CD14-positive monocyte (primary cell): ENCODE measurements at regions not wholly inside any gene's neighbourhood (a gene's known extent, or its start where the extent isn't known, plus 50 kb on each side); places are given as distances from the start of the nearest gene placed in this dataset.

Experiments
- DNase-seq, 3 donors: peaks; one replicate each; pipeline ENCODE4 v3.0.0-alpha.2; 2011 to 2022
- H2AFZ ChIP-seq: 2 replicates; pipeline ENCODE4 v1.6.0; 2012; ENCODE audit warnings: mild to moderate bottlenecking, low read depth, low read length, inconsistent platforms; ENCODE audit not compliant: insufficient read depth, poor library complexity, severe bottlenecking
- H3K27ac ChIP-seq, 2 donors: 1 replicate in 1 of 2; 2 replicates in 1 of 2; pipeline ENCODE4 v1.5.1; 2012 to 2013; ENCODE audit warnings: low read length in 2 of 2, control low read depth in 1 of 2, inconsistent platforms in 1 of 2, low read depth in 1 of 2, mild to moderate bottlenecking in 1 of 2
- H3K27me3 ChIP-seq, 2 donors: one replicate each; pipeline versions ENCODE4 v1.6.0 to v1.6.1; 2011 to 2013; ENCODE audit warnings: low read length in 2 of 2; ENCODE audit not compliant: control insufficient read depth in 2 of 2, insufficient read depth in 2 of 2
- H3K36me3 ChIP-seq, 2 donors: replicated peaks in 1 of 2; 1 replicate in 1 of 2; 2 replicates in 1 of 2; pipeline versions ENCODE4 v1.5.1 to v1.6.1; 2012 to 2013; ENCODE audit warnings: low read length in 2 of 2, control low read depth in 1 of 2, inconsistent platforms in 1 of 2, mild to moderate bottlenecking in 1 of 2; ENCODE audit not compliant: insufficient read depth in 2 of 2, control insufficient read depth in 1 of 2
- H3K4me1 ChIP-seq, 2 donors: 1 replicate in 1 of 2; 2 replicates in 1 of 2; pipeline versions ENCODE4 v1.5.1 to v1.6.1; 2012 to 2013; ENCODE audit warnings: low read length in 2 of 2, control low read depth in 1 of 2, inconsistent platforms in 1 of 2, mild to moderate bottlenecking in 1 of 2, moderate library complexity in 1 of 2; ENCODE audit not compliant: insufficient read depth in 2 of 2, control insufficient read depth in 1 of 2
- H3K4me2 ChIP-seq: replicated peaks from 2 replicates; pipeline ENCODE3; 2012; ENCODE audit warnings: low read length, moderate library complexity, mild to moderate bottlenecking; ENCODE audit not compliant: poor library complexity, severe bottlenecking; ENCODE audit errors: extremely low read depth
- H3K4me3 ChIP-seq, 3 experiments: fragments of 200-600 bp in 1 of 3; sonication (generic) in 1 of 3; replicated peaks in 1 of 3; 1 replicate in 2 of 3; 2 replicates in 1 of 3; pipeline ENCODE4 v1.5.1; 2011 to 2013; ENCODE audit warnings: low read length in 3 of 3, mild to moderate bottlenecking in 3 of 3, control low read depth in 2 of 3, low read depth in 2 of 3, inconsistent platforms in 1 of 3, moderate library complexity in 1 of 3
- H3K79me2 ChIP-seq: 2 replicates; pipeline ENCODE4 v1.6.0; 2012; ENCODE audit warnings: mild to moderate bottlenecking, control low read depth, inconsistent platforms, low read length, moderate library complexity; ENCODE audit not compliant: insufficient read depth
- H3K9ac ChIP-seq: 2 replicates; pipeline ENCODE4 v1.6.0; 2017; ENCODE audit warnings: low read length, mild to moderate bottlenecking; ENCODE audit not compliant: insufficient read depth, poor library complexity, severe bottlenecking
- H3K9me3 ChIP-seq, 2 donors: replicated peaks in 1 of 2; 1 replicate in 1 of 2; 2 replicates in 1 of 2; pipeline versions ENCODE4 v1.5.1 to v1.6.1; 2012 to 2013; ENCODE audit warnings: low read length in 2 of 2, control low read depth in 1 of 2; ENCODE audit not compliant: control insufficient read depth in 1 of 2, insufficient read depth in 1 of 2
- H4K20me1 ChIP-seq: 2 replicates; pipeline ENCODE4 v1.6.0; 2012; ENCODE audit warnings: mild to moderate bottlenecking, low read length, control low read depth, moderate library complexity; ENCODE audit not compliant: insufficient read depth
- H3K27ac Mint-ChIP-seq, 7 donors: one replicate each; pipeline ENCODE4 v1.8.0; 2020; ENCODE audit warnings: mild to moderate bottlenecking in 7 of 7, mixed read lengths in 7 of 7, moderate library complexity in 6 of 7, inconsistent platforms in 2 of 7
- H3K27me3 Mint-ChIP-seq, 3 donors: one replicate each; pipeline ENCODE4 v1.8.0; 2021 to 2022; ENCODE audit warnings: low read depth in 3 of 3, mild to moderate bottlenecking in 3 of 3, mixed read lengths in 3 of 3, moderate library complexity in 3 of 3, inconsistent platforms in 1 of 3
- H3K36me3 Mint-ChIP-seq, 2 donors: one replicate each; pipeline ENCODE4 v1.8.0; 2020; ENCODE audit warnings: mixed read lengths in 2 of 2, inconsistent platforms in 1 of 2, mild to moderate bottlenecking in 1 of 2
- H3K4me1 Mint-ChIP-seq: one replicate; pipeline ENCODE4 v1.8.0; 2020; ENCODE audit warnings: mild to moderate bottlenecking, mixed read lengths
- H3K4me3 Mint-ChIP-seq, 2 donors: one replicate each; pipeline ENCODE4 v1.8.0; 2020; ENCODE audit warnings: mild to moderate bottlenecking in 2 of 2, mixed read lengths in 2 of 2, moderate library complexity in 1 of 2
- H3K9me3 Mint-ChIP-seq, 7 donors: one replicate each; pipeline ENCODE4 v1.8.0; 2020 to 2022; ENCODE audit warnings: mixed read lengths in 7 of 7, mild to moderate bottlenecking in 6 of 7, moderate library complexity in 6 of 7, inconsistent platforms in 2 of 7
- CTCF ChIP-seq: fragments of 200-600 bp; IDR thresholded peaks from one replicate; pipeline ENCODE4 v1.8.0; 2022; ENCODE audit warnings: antibody characterized with exemption, mild to moderate bottlenecking
- WGBS: methylation state at CpG from one replicate; pipeline ENCODE4 v1.1.5; 2013; ENCODE audit warnings: missing lambda C conversion rate; ENCODE audit not compliant: insufficient coverage; 5-methylcytosine and 5-hydroxymethylcytosine counted together
- intact Hi-C, 2 donors: fragments of 100-400 bp; cut with micrococcal nuclease; formaldehyde crosslinking; loops; one replicate each; pipeline versions ENCODE4 v1.15.0 to v1.15.1; 2023

GRCh38 chr12:91667694-91668093 lies 478.0 kb downstream of the BTG1 start:
- no peak overlapping the region for H3K4me3 ChIP-seq
- no peak for DNase-seq
- H3K4me1 Mint-ChIP-seq = no peaks in the 10 kb centered on the region
- no peak overlapping the region for H3K4me3 Mint-ChIP-seq
- no peak overlapping the region for H3K4me2 ChIP-seq
- no peak for TF ChIP-seq CTCF
- no peaks in the 10 kb centered on the region for H3K9me3 ChIP-seq
- no peaks in the 10 kb centered on the region for H3K79me2 ChIP-seq
- H3K27me3 Mint-ChIP-seq = no peaks in the 10 kb centered on the region
- no CpG with 5 or more reads among the region's 2 CpGs for WGBS
- no peak overlapping the region for H3K27ac Mint-ChIP-seq
- H2AFZ ChIP-seq = no peak overlapping the region
- H3K4me1 ChIP-seq = no peaks in the 10 kb centered on the region
- H4K20me1 ChIP-seq = no peaks in the 10 kb centered on the region
- peaks cover 0 to 7% (median 0%) of the 10 kb centered on the region in 7 donors for H3K9me3 Mint-ChIP-seq
- H3K27me3 ChIP-seq = no peaks in the 10 kb centered on the region
- no peaks in the 10 kb centered on the region for H3K36me3 Mint-ChIP-seq
- no peak overlapping the region for H3K9ac ChIP-seq
- H3K27ac ChIP-seq = no peak overlapping the region
- intact Hi-C loops = no loop called here
- H3K36me3 ChIP-seq = no peaks in the 10 kb centered on the region

GRCh38 chr12:91663744-91664143 lies 481.1 kb upstream of the DCN start:
- DNase-seq = no peak
- Histone ChIP-seq H3K4me3 (no peak overlapping the region), H3K4me1 (no peaks in the 10 kb centered on the region), H4K20me1 (no peaks in the 10 kb centered on the region), H3K36me3 (no peaks in the 10 kb centered on the region), H3K4me2 (no peak overlapping the region), H3K79me2 (no peaks in the 10 kb centered on the region), H2AFZ (no peak overlapping the region), H3K9ac (no peak overlapping the region), H3K27ac (no peak overlapping the region), H3K9me3 (no peaks in the 10 kb centered on the region), H3K27me3 (no peaks in the 10 kb centered on the region)
- H3K4me1 Mint-ChIP-seq = no peaks in the 10 kb centered on the region
- no peaks in the 10 kb centered on the region for H3K36me3 Mint-ChIP-seq
- TF ChIP-seq CTCF = no peak
- H3K4me3 Mint-ChIP-seq = no peak overlapping the region
- H3K27me3 Mint-ChIP-seq = peaks cover 0 to 1% (median 0%) of the 10 kb centered on the region in 3 donors
- intact Hi-C loops = no loop called here
- H3K27ac Mint-ChIP-seq = no peak overlapping the region
- H3K9me3 Mint-ChIP-seq = peaks cover 0 to 8% (median 2%) of the 10 kb centered on the region in 7 donors
- no CpG with 5 or more reads among the region's 4 CpGs for WGBS
